ENCODE measurements at regions not wholly inside any gene's neighbourhood (a gene's known extent, or its start where the extent isn't known, plus 50 kb on each side); places are given as distances from the start of the nearest gene placed in this dataset.
A peak's percentile ranks its signal among the peaks of the same experiment; 100 is the strongest.
"Not testable (repeated sequence)": the region's sequence is repeated elsewhere in the genome, so short reads cannot be mapped to it uniquely, and the experiment has no call there.

- H3K9me3 Mint-ChIP-seq = peaks cover 4% of the 10 kb centered on the region
- TF ChIP-seq CTCF (conservative IDR thresholded peaks at IDR 0.05) = no peak
- no peak for DNase-seq (ENCODE audit: extremely low spot score, unreplicated experiment)
- H3K27me3 Mint-ChIP-seq = peaks cover 97% of the 10 kb centered on the region
- no peaks in the 10 kb centered on the region for H3K4me1 Mint-ChIP-seq (ENCODE audit: unreplicated experiment)
- H3K4me3 Mint-ChIP-seq = no peak overlapping the region
- no peaks in the 10 kb centered on the region for H3K36me3 Mint-ChIP-seq
- no peak overlapping the region for H3K27ac Mint-ChIP-seq
These were observed 141.6 kb downstream of the TRIM27 start for GRCh38 chr6:28782113-28782673.

- Mint-ChIP-seq H3K4me1 (ENCODE audit: unreplicated experiment) (peaks cover 12% of the 10 kb centered on the region), H3K36me3 (peaks cover 4% of the 10 kb centered on the region), H3K27ac (no peak overlapping the region), H3K4me3 (no peak overlapping the region), H3K27me3 (peaks cover 99% of the 10 kb centered on the region), H3K9me3 (peaks cover 13% of the 10 kb centered on the region)
- TF ChIP-seq CTCF (conservative IDR thresholded peaks at IDR 0.05) = no peak
- DNase-seq (ENCODE audit: extremely low spot score, unreplicated experiment) = no peak
These were observed 137.7 kb downstream of the TRIM27 start for GRCh38 chr6:28785962-28786679.

GRCh38 chr6:28789553-28790083 is 134.2 kb downstream of the TRIM27 start:
- TF ChIP-seq CTCF (conservative IDR thresholded peaks at IDR 0.05) = no peak
- Mint-ChIP-seq H3K9me3 (peaks cover 13% of the 10 kb centered on the region), H3K27ac (peak overlapping the region; percentile 69), H3K4me1 (ENCODE audit: unreplicated experiment) (peaks cover 14% of the 10 kb centered on the region), H3K36me3 (peaks cover 4% of the 10 kb centered on the region), H3K4me3 (peak overlapping the region; percentile 86), H3K27me3 (peaks cover 98% of the 10 kb centered on the region)
- DNase-seq (ENCODE audit: extremely low spot score, unreplicated experiment) = no peak

- no peak for TF ChIP-seq CTCF (conservative IDR thresholded peaks at IDR 0.05)
- H3K27me3 Mint-ChIP-seq = peaks cover 98% of the 10 kb centered on the region
- peak overlapping the region; percentile 86 for H3K4me3 Mint-ChIP-seq
- no peak for DNase-seq (ENCODE audit: extremely low spot score, unreplicated experiment)
- peaks cover 23% of the 10 kb centered on the region for H3K4me1 Mint-ChIP-seq (ENCODE audit: unreplicated experiment)
- peaks cover 13% of the 10 kb centered on the region for H3K9me3 Mint-ChIP-seq
- H3K36me3 Mint-ChIP-seq = peaks cover 4% of the 10 kb centered on the region
- H3K27ac Mint-ChIP-seq = peak overlapping the region; percentile 35
These were observed 132.8 kb downstream of the TRIM27 start for GRCh38 chr6:28791002-28791383.

- TF ChIP-seq CTCF (conservative IDR thresholded peaks at IDR 0.05) = no peak
- Mint-ChIP-seq H3K27me3 (peaks cover 93% of the 10 kb centered on the region), H3K27ac (no peak overlapping the region), H3K9me3 (peaks cover 4% of the 10 kb centered on the region), H3K4me1 (ENCODE audit: unreplicated experiment) (peaks cover 21% of the 10 kb centered on the region), H3K4me3 (peak overlapping the region; percentile 77), H3K36me3 (peaks cover 4% of the 10 kb centered on the region)
- no peak for DNase-seq (ENCODE audit: extremely low spot score, unreplicated experiment)
These were observed 129.4 kb downstream of the TRIM27 start for GRCh38 chr6:28794175-28795002.

GRCh38 chr6:28800647-28801046 is 123.1 kb downstream of the TRIM27 start:
- H3K36me3 Mint-ChIP-seq; H3K9me3 Mint-ChIP-seq; H3K4me3 Mint-ChIP-seq; DNase-seq (ENCODE audit: extremely low spot score, unreplicated experiment); H3K4me1 Mint-ChIP-seq (ENCODE audit: unreplicated experiment); H3K27ac Mint-ChIP-seq: not testable (repeated sequence)
- peaks cover 85% of the 10 kb centered on the region for H3K27me3 Mint-ChIP-seq

Data from type B pancreatic cell (in vitro differentiated cells).